Keratinocyte (primary cell): ENCODE measurements at regions not wholly inside any gene's neighbourhood (a gene's known extent, or its start where the extent isn't known, plus 50 kb on each side); places are given as distances from the start of the nearest gene placed in this dataset.

Source experiments
- CTCF ChIP-seq, 3 experiments: IDR thresholded peaks in 1 of 3; conservative IDR thresholded peaks in 1 of 3; optimal IDR thresholded peaks in 1 of 3; 2 replicates in 2 of 3; 3 replicates in 1 of 3; pipeline versions ENCODE3 to v1.5.1; 2011; ENCODE audit warnings: low read length in 3 of 3, mild to moderate bottlenecking in 3 of 3, moderate library complexity in 2 of 3, control low read depth in 1 of 3, inconsistent platforms in 1 of 3; ENCODE audit not compliant: insufficient read depth in 2 of 3; ENCODE audit errors: extremely low read depth in 1 of 3
- EZH2 ChIP-seq: IDR thresholded peaks from one replicate; pipeline ENCODE4 v1.6.1; 2012; ENCODE audit warnings: inconsistent platforms, mild to moderate bottlenecking, low read length, moderate library complexity

GRCh38 chr21:17455028-17455353 lies 57.9 kb upstream of the CXADR start:
- TF ChIP-seq CTCF (optimal IDR thresholded peaks at IDR 0.05 in 1 of 3, IDR thresholded peaks at IDR 0.05 in 1 of 3, conservative IDR thresholded peaks at IDR 0.05 in 1 of 3; ENCODE audit: extremely low read depth in 1 of 3, insufficient read depth in 2 of 3, low read length in 3 of 3) (no peak), EZH2 (no peak)
